Panc1 (cell line): ENCODE measurements at regions not wholly inside any gene's neighbourhood (a gene's known extent, or its start where the extent isn't known, plus 50 kb on each side); places are given as distances from the start of the nearest gene placed in this dataset.
"Not testable (repeated sequence)": the region's sequence is repeated elsewhere in the genome, so short reads cannot be mapped to it uniquely, and the experiment has no call there.

Experiments
- ATAC-seq: fragments of 200-7000 bp; cut with Tn5 transposase; 2 replicates; pipeline ENCODE4 v1.9.1; 2020; ENCODE audit warnings: mild to moderate bottlenecking, moderate library complexity
- BruUV-seq: library from RNA; stranded (reverse); fragments of 400-500 nt; replicated peaks from 2 replicates; lab custom pipeline; 2021; lab: Mats Ljungman, UMichigan
- CTCF ChIA-PET: fragments of 300-600 bp; sonication (Branson Sonifier 250); formaldehyde crosslinking; loops from one replicate; lab custom pipeline; 2022; ENCODE audit warnings: antibody characterized with exemption; lab: Charles Lee
- POLR2A ChIA-PET: fragments of 300-600 bp; sonication (Branson Sonifier 250); formaldehyde crosslinking; loops from one replicate; lab custom pipeline; 2022; ENCODE audit warnings: antibody characterized with exemption; lab: Charles Lee
- DNase-seq: peaks from one replicate; pipeline ENCODE4 v3.0.0-alpha.2; 2010; ENCODE audit warnings: low read depth, low spot score
- H3K27ac ChIP-seq: 2 replicates; pipeline ENCODE4 v1.5.1; 2011; ENCODE audit warnings: mild to moderate bottlenecking, low read length, inconsistent platforms
- H3K27me3 ChIP-seq: fragments of 200-500 bp; sonication (Bioruptor generic); 2 replicates; pipeline ENCODE4 v1.6.0; 2014; ENCODE audit warnings: low read length, inconsistent platforms; ENCODE audit not compliant: control insufficient read depth, insufficient read depth
- H3K36me3 ChIP-seq: fragments of 200-500 bp; sonication (Bioruptor generic); 2 replicates; pipeline ENCODE4 v1.5.1; 2014; ENCODE audit warnings: inconsistent platforms, mild to moderate bottlenecking, low read length, moderate library complexity; ENCODE audit not compliant: control insufficient read depth, insufficient read depth
- H3K4me1 ChIP-seq: 2 replicates; pipeline ENCODE4 v1.5.1; 2011; ENCODE audit warnings: inconsistent platforms, mild to moderate bottlenecking, low read length, moderate library complexity; ENCODE audit not compliant: control insufficient read depth, insufficient read depth
- H3K4me3 ChIP-seq, 2 experiments: 2 replicates each; pipeline ENCODE4 v1.5.1; 2011 to 2012; ENCODE audit warnings: low read depth in 2 of 2, low read length in 2 of 2, mild to moderate bottlenecking in 2 of 2, inconsistent platforms in 1 of 2, moderate library complexity in 1 of 2
- H3K9me3 ChIP-seq: fragments of 200-500 bp; sonication (Bioruptor generic); 2 replicates; pipeline ENCODE4 v1.5.1; 2014; ENCODE audit warnings: low read depth, mild to moderate bottlenecking, inconsistent platforms, low read length, moderate library complexity; ENCODE audit not compliant: control insufficient read depth, insufficient read depth
- POLR2AphosphoS5 ChIP-seq: IDR thresholded peaks from 2 replicates; pipeline ENCODE4 v1.6.1; 2012; ENCODE audit warnings: mild to moderate bottlenecking, low read depth, low read length, moderate library complexity
- SIN3A ChIP-seq: IDR thresholded peaks from 2 replicates; pipeline ENCODE4 v1.6.1; 2012; ENCODE audit warnings: low read depth, mild to moderate bottlenecking, low read length, moderate library complexity, borderline replicate concordance; ENCODE audit not compliant: insufficient read depth
- TCF7L2 ChIP-seq: IDR thresholded peaks from 2 replicates; pipeline ENCODE4 v1.6.1; 2011; ENCODE audit warnings: mild to moderate bottlenecking, low read depth, low read length, inconsistent platforms
- in situ Hi-C: cut with HindIII; loops from 2 replicates; pipeline ENCODE4 v1.10.0; 2016; ENCODE audit warnings: low sequenced_read_pairs, low pct_unique_long_range_greater_than_20kb
- intact Hi-C: fragments of 100-400 bp; cut with micrococcal nuclease; formaldehyde crosslinking; loops from one replicate; pipeline ENCODE4 v1.10.0; 2022; ENCODE audit not compliant: unreplicated experiment
- TF ChIP-seq, protein P1 (sequence below), 2 experiments: IDR thresholded peaks; 2 replicates each; pipeline ENCODE4 v1.6.1; 2011 to 2012; ENCODE audit warnings: low read depth in 2 of 2, control low read depth in 1 of 2, low read length in 1 of 2, mild to moderate bottlenecking in 1 of 2, moderate library complexity in 1 of 2; ENCODE audit not compliant: insufficient read depth in 1 of 2
- TF ChIP-seq, protein P2 (sequence below): fragments of 450-650 bp; IDR thresholded peaks from 2 replicates; pipeline ENCODE4 v1.5.1; 2017; ENCODE audit warnings: mild to moderate bottlenecking

GRCh38 chr5:39689919-39690318 is 265.1 kb upstream of the DAB2 start:
- no peak overlapping the region for H3K27ac ChIP-seq
- no peaks in the 10 kb centered on the region for H3K27me3 ChIP-seq
- H3K9me3 ChIP-seq = no peaks in the 10 kb centered on the region
- BruUV-seq = no TSS peak
- POLR2A ChIA-PET = no interaction called here
- no peaks in the 10 kb centered on the region for H3K4me1 ChIP-seq
- TF ChIP-seq SIN3A = no peak
- no peak for TF ChIP-seq TCF7L2
- TF ChIP-seq, protein P1, sequence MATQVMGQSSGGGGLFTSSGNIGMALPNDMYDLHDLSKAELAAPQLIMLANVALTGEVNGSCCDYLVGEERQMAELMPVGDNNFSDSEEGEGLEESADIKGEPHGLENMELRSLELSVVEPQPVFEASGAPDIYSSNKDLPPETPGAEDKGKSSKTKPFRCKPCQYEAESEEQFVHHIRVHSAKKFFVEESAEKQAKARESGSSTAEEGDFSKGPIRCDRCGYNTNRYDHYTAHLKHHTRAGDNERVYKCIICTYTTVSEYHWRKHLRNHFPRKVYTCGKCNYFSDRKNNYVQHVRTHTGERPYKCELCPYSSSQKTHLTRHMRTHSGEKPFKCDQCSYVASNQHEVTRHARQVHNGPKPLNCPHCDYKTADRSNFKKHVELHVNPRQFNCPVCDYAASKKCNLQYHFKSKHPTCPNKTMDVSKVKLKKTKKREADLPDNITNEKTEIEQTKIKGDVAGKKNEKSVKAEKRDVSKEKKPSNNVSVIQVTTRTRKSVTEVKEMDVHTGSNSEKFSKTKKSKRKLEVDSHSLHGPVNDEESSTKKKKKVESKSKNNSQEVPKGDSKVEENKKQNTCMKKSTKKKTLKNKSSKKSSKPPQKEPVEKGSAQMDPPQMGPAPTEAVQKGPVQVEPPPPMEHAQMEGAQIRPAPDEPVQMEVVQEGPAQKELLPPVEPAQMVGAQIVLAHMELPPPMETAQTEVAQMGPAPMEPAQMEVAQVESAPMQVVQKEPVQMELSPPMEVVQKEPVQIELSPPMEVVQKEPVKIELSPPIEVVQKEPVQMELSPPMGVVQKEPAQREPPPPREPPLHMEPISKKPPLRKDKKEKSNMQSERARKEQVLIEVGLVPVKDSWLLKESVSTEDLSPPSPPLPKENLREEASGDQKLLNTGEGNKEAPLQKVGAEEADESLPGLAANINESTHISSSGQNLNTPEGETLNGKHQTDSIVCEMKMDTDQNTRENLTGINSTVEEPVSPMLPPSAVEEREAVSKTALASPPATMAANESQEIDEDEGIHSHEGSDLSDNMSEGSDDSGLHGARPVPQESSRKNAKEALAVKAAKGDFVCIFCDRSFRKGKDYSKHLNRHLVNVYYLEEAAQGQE (IDR thresholded peaks at IDR 0.05; ENCODE audit: insufficient read depth in 1 of 2, low read depth in 2 of 2, low read length in 1 of 2) = no peak
- no peak for TF ChIP-seq POLR2AphosphoS5
- TF ChIP-seq, protein P2, sequence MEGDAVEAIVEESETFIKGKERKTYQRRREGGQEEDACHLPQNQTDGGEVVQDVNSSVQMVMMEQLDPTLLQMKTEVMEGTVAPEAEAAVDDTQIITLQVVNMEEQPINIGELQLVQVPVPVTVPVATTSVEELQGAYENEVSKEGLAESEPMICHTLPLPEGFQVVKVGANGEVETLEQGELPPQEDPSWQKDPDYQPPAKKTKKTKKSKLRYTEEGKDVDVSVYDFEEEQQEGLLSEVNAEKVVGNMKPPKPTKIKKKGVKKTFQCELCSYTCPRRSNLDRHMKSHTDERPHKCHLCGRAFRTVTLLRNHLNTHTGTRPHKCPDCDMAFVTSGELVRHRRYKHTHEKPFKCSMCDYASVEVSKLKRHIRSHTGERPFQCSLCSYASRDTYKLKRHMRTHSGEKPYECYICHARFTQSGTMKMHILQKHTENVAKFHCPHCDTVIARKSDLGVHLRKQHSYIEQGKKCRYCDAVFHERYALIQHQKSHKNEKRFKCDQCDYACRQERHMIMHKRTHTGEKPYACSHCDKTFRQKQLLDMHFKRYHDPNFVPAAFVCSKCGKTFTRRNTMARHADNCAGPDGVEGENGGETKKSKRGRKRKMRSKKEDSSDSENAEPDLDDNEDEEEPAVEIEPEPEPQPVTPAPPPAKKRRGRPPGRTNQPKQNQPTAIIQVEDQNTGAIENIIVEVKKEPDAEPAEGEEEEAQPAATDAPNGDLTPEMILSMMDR = no peak
- DNase-seq = no peak
- ATAC-seq = no peak
- H3K36me3 ChIP-seq = no peaks in the 10 kb centered on the region
- CTCF ChIA-PET = interaction anchor here (0.7 kb wide), 1 partner anchor 34 kb away, joined by 4 read pairs; no protein-coding TSS in a partner anchor
- in situ Hi-C loops (no loop called here), intact Hi-C loops (no loop called here)
- H3K4me3 ChIP-seq = no peak overlapping the region

DNA sequence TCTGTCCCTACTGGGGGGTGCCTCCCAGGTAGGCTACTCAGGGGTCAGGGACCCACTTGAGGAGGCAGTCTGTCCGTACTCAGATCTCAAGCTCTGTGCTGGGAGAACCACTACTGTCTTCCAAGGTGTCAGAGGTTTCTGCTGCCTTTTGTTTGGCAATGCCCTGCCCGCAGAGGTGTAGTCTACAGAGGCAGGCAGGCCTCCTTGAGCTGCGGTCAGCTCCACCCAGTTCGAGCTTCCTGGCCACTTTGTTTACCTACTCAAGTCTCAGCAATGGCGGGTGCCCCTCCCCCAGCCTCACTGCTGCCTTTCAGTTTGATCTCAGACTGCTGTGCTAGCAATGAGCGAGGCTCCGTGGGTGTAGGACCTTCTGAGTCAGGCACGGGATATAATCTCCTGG is 263.1 kb upstream of the DAB2 start:
- CTCF ChIA-PET, intact Hi-C loops, DNase-seq, H3K4me1 ChIP-seq, POLR2A ChIA-PET, ATAC-seq, H3K36me3 ChIP-seq, H3K27me3 ChIP-seq, in situ Hi-C loops, BruUV-seq, H3K9me3 ChIP-seq, H3K27ac ChIP-seq, H3K4me3 ChIP-seq: not testable (repeated sequence)

GRCh38 chr5:39680213-39680612 is 255.4 kb upstream of the DAB2 start:
- in situ Hi-C loops = no loop called here
- ATAC-seq (no peak), DNase-seq (no peak)
- H3K9me3 ChIP-seq = peaks cover 4% of the 10 kb centered on the region; the same call in 1 of the 2 replicates
- CTCF ChIA-PET = no interaction called here
- H3K36me3 ChIP-seq = no peaks in the 10 kb centered on the region
- H3K4me3 ChIP-seq = no peak overlapping the region
- no TSS peak for BruUV-seq
- POLR2A ChIA-PET = no interaction called here
- H3K27me3 ChIP-seq = no peaks in the 10 kb centered on the region
- H3K4me1 ChIP-seq = no peaks in the 10 kb centered on the region
- TF ChIP-seq, protein P2 = no peak
- no peak for TF ChIP-seq TCF7L2
- TF ChIP-seq SIN3A = no peak
- TF ChIP-seq POLR2AphosphoS5 = no peak
- TF ChIP-seq, protein P1 (IDR thresholded peaks at IDR 0.05; ENCODE audit: insufficient read depth in 1 of 2, low read depth in 2 of 2, low read length in 1 of 2) = no peak
- intact Hi-C loops = no loop called here
- H3K27ac ChIP-seq = no peak overlapping the region
